ENCODE measurements at regions not wholly inside any gene's neighbourhood (a gene's known extent, or its start where the extent isn't known, plus 50 kb on each side); places are given as distances from the start of the nearest gene placed in this dataset.

DNA sequence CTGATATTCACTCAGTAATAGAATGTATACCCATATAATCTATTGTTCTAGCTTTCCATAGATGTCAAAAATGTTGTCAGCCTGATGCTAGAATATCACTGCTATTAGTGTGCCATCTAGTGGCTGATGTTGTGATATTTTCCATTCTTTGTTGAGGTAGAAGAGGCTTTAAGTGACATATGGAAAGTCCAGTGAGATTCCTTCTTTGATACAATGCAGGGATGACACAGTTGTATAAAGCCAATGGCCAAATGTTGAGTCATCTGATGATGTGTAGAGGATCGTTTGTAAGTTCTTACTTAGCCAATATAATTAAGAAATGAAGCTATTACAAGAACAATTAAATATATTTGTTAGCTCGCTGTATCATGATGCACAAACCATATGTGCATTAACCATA lies 58.1 kb upstream of the PCED1B start:
- DNase-seq: peak in 1 of 3 donors; percentile 43
- peak; percentile 62 for ATAC-seq
- intact Hi-C loops (cut with DNase I, micrococcal nuclease): loop anchor here in 1 of 2 donors (10.0 kb wide), 1 partner anchor 664 kb away; no protein-coding TSS in a partner anchor
- H3K4me3 ChIP-seq: no peak overlapping the region
- H3K4me1 ChIP-seq (ENCODE audit: low read depth): no peaks in the 10 kb centered on the region
- H3K9me3 ChIP-seq: no peaks in the 10 kb centered on the region
- H3K36me3 ChIP-seq (ENCODE audit: low read depth): no peaks in the 10 kb centered on the region
- TF ChIP-seq, protein P1, sequence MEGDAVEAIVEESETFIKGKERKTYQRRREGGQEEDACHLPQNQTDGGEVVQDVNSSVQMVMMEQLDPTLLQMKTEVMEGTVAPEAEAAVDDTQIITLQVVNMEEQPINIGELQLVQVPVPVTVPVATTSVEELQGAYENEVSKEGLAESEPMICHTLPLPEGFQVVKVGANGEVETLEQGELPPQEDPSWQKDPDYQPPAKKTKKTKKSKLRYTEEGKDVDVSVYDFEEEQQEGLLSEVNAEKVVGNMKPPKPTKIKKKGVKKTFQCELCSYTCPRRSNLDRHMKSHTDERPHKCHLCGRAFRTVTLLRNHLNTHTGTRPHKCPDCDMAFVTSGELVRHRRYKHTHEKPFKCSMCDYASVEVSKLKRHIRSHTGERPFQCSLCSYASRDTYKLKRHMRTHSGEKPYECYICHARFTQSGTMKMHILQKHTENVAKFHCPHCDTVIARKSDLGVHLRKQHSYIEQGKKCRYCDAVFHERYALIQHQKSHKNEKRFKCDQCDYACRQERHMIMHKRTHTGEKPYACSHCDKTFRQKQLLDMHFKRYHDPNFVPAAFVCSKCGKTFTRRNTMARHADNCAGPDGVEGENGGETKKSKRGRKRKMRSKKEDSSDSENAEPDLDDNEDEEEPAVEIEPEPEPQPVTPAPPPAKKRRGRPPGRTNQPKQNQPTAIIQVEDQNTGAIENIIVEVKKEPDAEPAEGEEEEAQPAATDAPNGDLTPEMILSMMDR (IDR thresholded peaks at IDR 0.05): no peak

DNA sequence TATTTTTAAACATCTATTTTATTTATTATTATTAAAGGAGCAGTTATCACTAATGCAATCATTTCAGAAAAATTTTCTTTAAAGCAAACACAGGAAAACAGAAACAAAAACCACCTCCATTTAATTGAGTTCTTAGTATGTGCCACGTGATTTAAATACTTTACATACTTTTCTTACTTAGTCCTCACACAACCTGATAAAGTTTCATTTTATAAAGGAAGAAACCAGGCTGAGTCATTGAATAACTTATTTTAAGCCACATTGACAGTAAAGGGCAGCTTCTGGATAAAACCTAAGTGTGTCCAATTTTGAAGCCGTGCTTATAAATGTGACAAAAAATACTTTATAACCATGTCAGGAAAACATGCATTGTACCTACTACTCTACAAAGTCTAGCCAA lies 57.1 kb upstream of the PCED1B start:
- intact Hi-C loops (cut with DNase I, micrococcal nuclease): loop anchor here in 1 of 2 donors (10.0 kb wide), 1 partner anchor 663 kb away; no protein-coding TSS in a partner anchor
- Histone ChIP-seq H3K4me3 (no peak overlapping the region), H3K4me1 (ENCODE audit: low read depth) (no peaks in the 10 kb centered on the region), H3K9me3 (no peaks in the 10 kb centered on the region), H3K36me3 (ENCODE audit: low read depth) (no peaks in the 10 kb centered on the region)
- ATAC-seq (no peak), DNase-seq (no peak)
- TF ChIP-seq, protein P1 (IDR thresholded peaks at IDR 0.05): no peak

DNA sequence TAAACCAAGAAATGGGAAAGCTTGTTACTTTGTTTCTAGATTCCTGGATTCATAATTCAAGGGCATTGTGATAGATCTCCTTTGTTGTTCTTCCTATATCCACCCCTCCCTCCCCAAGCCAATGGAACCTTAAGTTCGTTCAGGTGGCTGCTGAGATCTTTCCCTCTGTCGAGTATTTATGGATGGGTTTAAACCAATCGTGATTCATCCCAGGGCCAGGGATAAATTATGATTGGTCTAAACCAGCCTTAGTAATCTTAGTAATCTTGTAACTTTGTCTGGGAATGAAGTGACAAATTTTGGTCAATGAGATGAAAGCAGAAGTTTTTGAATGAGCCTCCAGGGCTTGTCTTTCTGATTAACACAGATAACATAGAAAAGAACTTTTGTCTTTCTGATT lies 56.1 kb upstream of the PCED1B start:
- Histone ChIP-seq H3K9me3 (no peaks in the 10 kb centered on the region), H3K36me3 (ENCODE audit: low read depth) (no peaks in the 10 kb centered on the region), H3K4me1 (ENCODE audit: low read depth) (no peaks in the 10 kb centered on the region), H3K4me3 (no peak overlapping the region)
- TF ChIP-seq, protein P1 (IDR thresholded peaks at IDR 0.05): no peak
- DNase-seq: no peak
- intact Hi-C loops (cut with DNase I, micrococcal nuclease): loop anchor here in 1 of 2 donors (10.0 kb wide), 1 partner anchor 661 kb away; no protein-coding TSS in a partner anchor
- ATAC-seq: no peak

DNA sequence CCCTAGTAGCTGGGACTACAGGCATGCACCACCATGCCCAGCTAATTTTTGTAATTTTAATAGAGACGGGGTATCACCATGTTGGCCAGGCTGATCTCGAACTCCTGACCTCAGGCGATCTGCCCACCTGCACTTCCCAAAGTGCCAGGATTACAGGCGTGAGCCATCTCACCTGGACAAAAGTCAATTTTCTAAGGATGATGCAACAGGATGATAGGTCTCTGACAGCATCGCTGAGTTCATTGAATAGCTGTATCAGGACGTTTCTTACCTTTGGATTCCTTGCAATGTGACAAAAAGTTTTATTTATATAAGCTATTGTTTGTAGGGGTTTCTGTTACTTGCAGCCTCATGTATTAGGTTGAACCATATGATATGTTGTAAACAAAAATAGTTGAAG lies 55.5 kb upstream of the PCED1B start:
- intact Hi-C loops (cut with DNase I, micrococcal nuclease): loop anchor here in 1 of 2 donors (10.0 kb wide), 1 partner anchor 661 kb away; no protein-coding TSS in a partner anchor
- no peak for ATAC-seq
- Histone ChIP-seq H3K9me3 (no peaks in the 10 kb centered on the region), H3K36me3 (ENCODE audit: low read depth) (no peaks in the 10 kb centered on the region), H3K4me3 (no peak overlapping the region), H3K4me1 (ENCODE audit: low read depth) (no peaks in the 10 kb centered on the region)
- TF ChIP-seq, protein P1 (IDR thresholded peaks at IDR 0.05): no peak
- no peak for DNase-seq

DNA sequence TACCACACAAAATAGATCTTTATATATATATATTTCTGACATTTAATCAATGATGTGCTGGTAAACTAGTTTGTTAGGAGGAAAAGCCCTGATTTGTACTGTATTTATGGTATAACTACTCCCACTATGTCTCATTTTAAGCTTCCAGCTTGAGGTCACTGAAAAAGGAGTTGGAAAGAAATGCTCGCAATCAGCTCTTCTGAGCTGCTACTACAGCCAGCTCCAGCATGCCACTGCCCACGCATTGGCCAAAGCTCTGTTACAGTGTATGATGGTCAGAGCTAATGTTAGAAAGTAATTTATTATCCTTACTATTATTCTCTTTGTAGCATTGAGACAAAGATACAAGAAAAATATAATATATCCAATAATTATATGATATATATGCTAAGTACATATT lies 55.0 kb upstream of the PCED1B start:
- Histone ChIP-seq H3K36me3 (ENCODE audit: low read depth) (no peaks in the 10 kb centered on the region), H3K9me3 (no peaks in the 10 kb centered on the region), H3K4me3 (no peak overlapping the region), H3K4me1 (ENCODE audit: low read depth) (no peaks in the 10 kb centered on the region)
- TF ChIP-seq, protein P1 (IDR thresholded peaks at IDR 0.05): no peak
- no peak for DNase-seq
- intact Hi-C loops (cut with DNase I, micrococcal nuclease): loop anchor here in 1 of 2 donors (10.0 kb wide), 1 partner anchor 660 kb away; no protein-coding TSS in a partner anchor
- ATAC-seq: no peak

DNA sequence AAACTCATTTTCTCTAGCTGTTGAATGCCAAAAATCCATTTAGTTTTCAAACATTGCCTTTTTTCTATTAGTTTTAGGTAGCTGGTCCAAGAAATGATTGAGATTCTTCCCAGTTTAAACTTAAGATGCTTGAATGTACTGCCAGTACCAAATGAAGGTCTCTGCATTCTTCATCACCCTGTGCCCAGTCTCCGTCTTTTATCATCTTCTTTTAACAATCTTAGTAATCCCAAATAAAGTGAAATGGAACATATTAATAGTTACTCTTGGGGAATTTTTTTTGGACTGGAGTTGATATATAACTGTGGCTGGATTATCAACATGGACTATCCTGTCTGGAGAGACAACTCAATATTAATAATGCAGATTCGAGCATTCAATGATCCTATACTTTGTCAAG lies 54.1 kb upstream of the PCED1B start:
- TF ChIP-seq, protein P1 (IDR thresholded peaks at IDR 0.05): no peak

More for the DNA sequence above, 54.1 kb upstream of the PCED1B start:
- H3K4me1 ChIP-seq (ENCODE audit: low read depth): no peaks in the 10 kb centered on the region
- intact Hi-C loops (cut with DNase I, micrococcal nuclease): loop anchor here in 1 of 2 donors (10.0 kb wide), 1 partner anchor 659 kb away; no protein-coding TSS in a partner anchor
- no peaks in the 10 kb centered on the region for H3K9me3 ChIP-seq
- no peak for DNase-seq
- ATAC-seq: no peak
- no peaks in the 10 kb centered on the region for H3K36me3 ChIP-seq (ENCODE audit: low read depth)
- H3K4me3 ChIP-seq: no peak overlapping the region

Measured in mucosa of descending colon (tissue), 3 donors.